ENCODE measurements at regions not wholly inside any gene's neighbourhood (a gene's known extent, or its start where the extent isn't known, plus 50 kb on each side); places are given as distances from the start of the nearest gene placed in this dataset.

GRCh38 chr7:153006452-153006851 is 246.9 kb downstream of the ACTR3B start:
- Histone ChIP-seq H3K9me2 (ENCODE audit: insufficient read depth, low read length) (no peaks in the 10 kb centered on the region), H3K9ac (ENCODE audit: low read length) (no peak overlapping the region), H3K36me3 (ENCODE audit: insufficient read depth, low read length) (no peaks in the 10 kb centered on the region), H3K4me2 (ENCODE audit: low read length) (no peak overlapping the region), H3K9me3 (ENCODE audit: low read length) (no peaks in the 10 kb centered on the region), H2AFZ (ENCODE audit: low read depth, low read length) (no peak overlapping the region), H3K79me2 (replicated peaks; ENCODE audit: insufficient read depth, low read length) (no peaks in the 10 kb centered on the region), H4K20me1 (ENCODE audit: insufficient read depth) (no peaks in the 10 kb centered on the region), H3K27me3 (ENCODE audit: insufficient read depth, low read depth, low read length) (no peaks in the 10 kb centered on the region), H3K27ac (ENCODE audit: low read length) (no peak overlapping the region), H3K4me3 (ENCODE audit: low read length) (no peak overlapping the region), H3F3A (ENCODE audit: insufficient read depth, low read length, poor library complexity, severe bottlenecking) (no peaks in the 10 kb centered on the region)
- no peak for TF ChIP-seq MXI1 (conservative IDR thresholded peaks at IDR 0.05; ENCODE audit: poor library complexity, severe bottlenecking)
- no peak for TF ChIP-seq CTCF (IDR thresholded peaks at IDR 0.05; ENCODE audit: poor library complexity, severe bottlenecking)
- no peak for TF ChIP-seq REST (IDR thresholded peaks at IDR 0.05; ENCODE audit: borderline replicate concordance)
- no peak for TF ChIP-seq TAF1 (IDR thresholded peaks at IDR 0.05; ENCODE audit: low read depth)
- TF ChIP-seq POLR2AphosphoS5 (IDR thresholded peaks at IDR 0.05), result no peak
- TF ChIP-seq RAD21 (conservative IDR thresholded peaks at IDR 0.05), result no peak
- no peak for TF ChIP-seq SMC3 (conservative IDR thresholded peaks at IDR 0.05; ENCODE audit: poor library complexity)
- no peak for TF ChIP-seq EZH2 (IDR thresholded peaks at IDR 0.05; ENCODE audit: borderline replicate concordance, insufficient read depth, low read length, poor library complexity, severe bottlenecking)

- Histone ChIP-seq H3K4me2 (ENCODE audit: low read length) (no peak overlapping the region), H3K4me3 (ENCODE audit: low read length) (no peak overlapping the region), H3K27me3 (ENCODE audit: insufficient read depth, low read depth, low read length) (no peaks in the 10 kb centered on the region), H3K79me2 (replicated peaks; ENCODE audit: insufficient read depth, low read length) (no peaks in the 10 kb centered on the region), H3F3A (ENCODE audit: insufficient read depth, low read length, poor library complexity, severe bottlenecking) (no peaks in the 10 kb centered on the region), H3K9me2 (ENCODE audit: insufficient read depth, low read length) (no peaks in the 10 kb centered on the region), H3K9me3 (ENCODE audit: low read length) (no peaks in the 10 kb centered on the region), H2AFZ (ENCODE audit: low read depth, low read length) (no peak overlapping the region), H3K36me3 (ENCODE audit: insufficient read depth, low read length) (no peaks in the 10 kb centered on the region), H4K20me1 (ENCODE audit: insufficient read depth) (no peaks in the 10 kb centered on the region), H3K27ac (ENCODE audit: low read length) (no peak overlapping the region), H3K9ac (ENCODE audit: low read length) (no peak overlapping the region)
- TF ChIP-seq RAD21 (conservative IDR thresholded peaks at IDR 0.05), result no peak
- TF ChIP-seq TAF1 (IDR thresholded peaks at IDR 0.05; ENCODE audit: low read depth), result no peak
- no peak for TF ChIP-seq MXI1 (conservative IDR thresholded peaks at IDR 0.05; ENCODE audit: poor library complexity, severe bottlenecking)
- no peak for TF ChIP-seq POLR2AphosphoS5 (IDR thresholded peaks at IDR 0.05)
- no peak for TF ChIP-seq CTCF (IDR thresholded peaks at IDR 0.05; ENCODE audit: poor library complexity, severe bottlenecking)
- TF ChIP-seq EZH2 (IDR thresholded peaks at IDR 0.05; ENCODE audit: borderline replicate concordance, insufficient read depth, low read length, poor library complexity, severe bottlenecking), result no peak
- no peak for TF ChIP-seq SMC3 (conservative IDR thresholded peaks at IDR 0.05; ENCODE audit: poor library complexity)
- no peak for TF ChIP-seq EP300 (conservative IDR thresholded peaks at IDR 0.05; ENCODE audit: poor library complexity, severe bottlenecking)
- no peak for TF ChIP-seq REST (IDR thresholded peaks at IDR 0.05; ENCODE audit: borderline replicate concordance)
Observed at GRCh38 chr7:153006911-153007310, 247.4 kb downstream of the ACTR3B start.
